A549 (cell line): ENCODE measurements at regions not wholly inside any gene's neighbourhood (a gene's known extent, or its start where the extent isn't known, plus 50 kb on each side); places are given as distances from the start of the nearest gene placed in this dataset.

Experiments
- ATAC-seq, 2 experiments: fragments of 200-7000 bp in 1 of 2; fragments of >200 bp in 1 of 2; cut with Nextera tagmentation in 1 of 2; cut with Tn5 transposase in 1 of 2; 3 replicates each; pipeline versions ENCODE4 v1.8.0 to v1.9.1; 2018 to 2020; ENCODE audit warnings: mild to moderate bottlenecking in 1 of 2, moderate library complexity in 1 of 2
- CTCF ChIA-PET: fragments of 300-600 bp; sonication (Branson Sonifier 250); formaldehyde crosslinking; extraction: SDS; loops from one replicate; lab custom pipeline; 2021; ENCODE audit warnings: antibody characterized with exemption, inconsistent platforms; lab: Yijun Ruan, JAX
- POLR2A ChIA-PET: fragments of 350-600 bp; formaldehyde crosslinking; extraction: SDS; loops from one replicate; lab custom pipeline; 2021; ENCODE audit warnings: antibody characterized with exemption, inconsistent platforms; lab: Yijun Ruan, JAX
- DNase-seq, 2 experiments: peaks; one replicate each; pipeline versions ENCODE4 v3.0.0 to v3.0.0-alpha.2; 2011 to 2016; ENCODE audit warnings: low read depth in 1 of 2, low spot score in 1 of 2
- FAIRE-seq: peaks from 2 replicates; lab custom pipeline; 2011; peaks lifted over from hg19 to GRCh38; lab: Jason Lieb, UNC
- H3K27ac ChIP-seq, 2 experiments: fragments of >200 bp; sonication (Bioruptor Twin); formaldehyde crosslinking; 3 replicates each; pipeline ENCODE4 v1.5.1; 2016 to 2017
- H3K4me1 ChIP-seq: fragments of >200 bp; sonication (Bioruptor Twin); formaldehyde crosslinking; 3 replicates; pipeline ENCODE4 v1.6.1; 2016
- H3K4me2 ChIP-seq: fragments of >200 bp; sonication (Bioruptor Twin); formaldehyde crosslinking; 3 replicates; pipeline ENCODE4 v1.6.1; 2016
- H3K4me3 ChIP-seq: fragments of >200 bp; sonication (Bioruptor Twin); formaldehyde crosslinking; 3 replicates; pipeline ENCODE4 v1.5.1; 2016
- H3K9me3 ChIP-seq: fragments of >200 bp; sonication (Bioruptor Twin); formaldehyde crosslinking; 3 replicates; pipeline ENCODE4 v1.6.1; 2016
- ATOH8 ChIP-seq: fragments of 250-450 bp; sonication (Bioruptor Pico); IDR thresholded peaks from 2 replicates; pipeline ENCODE4 v1.5.0; 2020; ENCODE audit warnings: low read depth, mild to moderate bottlenecking, moderate library complexity
- BCL3 ChIP-seq: fragments of >200 bp; sonication (Bioruptor Twin); formaldehyde crosslinking; IDR thresholded peaks from 3 replicates; pipeline ENCODE4 v1.6.1; 2016
- BHLHE40 ChIP-seq: IDR thresholded peaks from 2 replicates; pipeline ENCODE4 v1.6.1; 2012; ENCODE audit warnings: low read depth, low read length, inconsistent platforms
- CBX2 ChIP-seq: fragments of 200-600 bp; sonication (generic); IDR thresholded peaks from 2 replicates; pipeline ENCODE4 v1.6.1; 2016; ENCODE audit warnings: low read depth, mild to moderate bottlenecking, borderline replicate concordance
- CBX8 ChIP-seq: fragments of 200-600 bp; sonication (generic); IDR thresholded peaks from 2 replicates; pipeline ENCODE4 v1.6.1; 2016
- CHD2 ChIP-seq: fragments of 150-350 bp; IDR thresholded peaks from 2 replicates; pipeline ENCODE4 v1.6.1; 2014; ENCODE audit warnings: low read length; ENCODE audit not compliant: partially characterized antibody
- EHF ChIP-seq: fragments of 250-450 bp; sonication (Bioruptor Pico); IDR thresholded peaks from 2 replicates; pipeline ENCODE4 v1.5.0; 2020; ENCODE audit warnings: mild to moderate bottlenecking
- EHMT2 ChIP-seq: fragments of 200-600 bp; sonication (generic); IDR thresholded peaks from 2 replicates; pipeline ENCODE4 v1.6.1; 2016; ENCODE audit warnings: antibody characterized with exemption, low read depth, mild to moderate bottlenecking, moderate library complexity
- ESRRA ChIP-seq: fragments of 150-350 bp; IDR thresholded peaks from 2 replicates; pipeline ENCODE4 v1.6.1; 2014; ENCODE audit warnings: mild to moderate bottlenecking, low read length, borderline replicate concordance
- FOSB ChIP-seq: fragments of 250-450 bp; sonication (Bioruptor Pico); IDR thresholded peaks from 2 replicates; pipeline ENCODE4 v1.5.0; 2020; ENCODE audit warnings: mild to moderate bottlenecking, moderate library complexity
- HES2 ChIP-seq: fragments of >200 bp; sonication (Bioruptor Twin); formaldehyde crosslinking; IDR thresholded peaks from 2 replicates; pipeline ENCODE4 v1.6.1; 2016
- JUN ChIP-seq, 2 experiments: fragments of >200 bp; sonication (Bioruptor Twin); formaldehyde crosslinking; IDR thresholded peaks; 2 replicates in 1 of 2; 3 replicates in 1 of 2; pipeline ENCODE4 v1.6.1; 2016 to 2017
- KDM5A ChIP-seq: fragments of 200-600 bp; sonication (generic); IDR thresholded peaks from 2 replicates; pipeline ENCODE4 v1.6.1; 2016; ENCODE audit warnings: antibody characterized with exemption, mild to moderate bottlenecking
- MAFK ChIP-seq: fragments of 450-650 bp; IDR thresholded peaks from 2 replicates; pipeline ENCODE4 v1.6.1; 2014; ENCODE audit not compliant: partially characterized antibody
- NPAS2 ChIP-seq: fragments of 250-450 bp; sonication (Bioruptor Pico); IDR thresholded peaks from 2 replicates; pipeline ENCODE4 v1.8.0; 2022; ENCODE audit warnings: mild to moderate bottlenecking, moderate library complexity, borderline replicate concordance
- PBX3 ChIP-seq: IDR thresholded peaks from 2 replicates; pipeline ENCODE4 v1.6.1; 2012
- POLR2A ChIP-seq: IDR thresholded peaks from 2 replicates; pipeline ENCODE4 v1.6.1; 2012; ENCODE audit warnings: mild to moderate bottlenecking, low read length
- POLR2AphosphoS2 ChIP-seq: conservative IDR thresholded peaks from 2 replicates; pipeline ENCODE4 v1.6.1; 2012; ENCODE audit warnings: low read length, improper control_type of control experiment, inconsistent platforms
- RCOR1 ChIP-seq: fragments of 150-350 bp; IDR thresholded peaks from 2 replicates; pipeline ENCODE4 v1.6.1; 2014; ENCODE audit warnings: antibody characterized with exemption, low read length, low read depth
- SMC3 ChIP-seq: fragments of >200 bp; sonication (Bioruptor Twin); formaldehyde crosslinking; IDR thresholded peaks from 3 replicates; pipeline ENCODE4 v1.6.1; 2018; ENCODE audit warnings: inconsistent platforms
- SREBF2 ChIP-seq: fragments of 450-650 bp; IDR thresholded peaks from 2 replicates; pipeline ENCODE4 v1.6.1; 2014; ENCODE audit warnings: mild to moderate bottlenecking, moderate library complexity
- TFCP2L1 ChIP-seq: fragments of 250-450 bp; sonication (Bioruptor Pico); IDR thresholded peaks from 2 replicates; pipeline ENCODE4 v1.5.0; 2021; ENCODE audit warnings: mild to moderate bottlenecking
- TP53 ChIP-seq: fragments of 250-450 bp; sonication (Bioruptor Pico); IDR thresholded peaks from 2 replicates; pipeline ENCODE4 v1.5.0; 2021; ENCODE audit warnings: mild to moderate bottlenecking, moderate library complexity
- WGBS: methylation state at CpG from one replicate; pipeline ENCODE4 v1.1.6; 2017; ENCODE audit errors: missing lambda C conversion rate; 5-methylcytosine and 5-hydroxymethylcytosine counted together

GRCh38 chr2:240245184-240245583, 104.7 kb upstream of the OTOS start:
- FAIRE-seq (no peak), ATAC-seq (no peak), DNase-seq (no peak)
- Histone ChIP-seq H3K9me3 (peaks cover 5% of the 10 kb centered on the region; the same call in 2 of the 3 replicates), H3K4me1 (peaks cover 2% of the 10 kb centered on the region; the same call in 2 of the 3 replicates), H3K4me2 (no peak overlapping the region), H3K27ac (no peak overlapping the region), H3K4me3 (no peak overlapping the region)
- TF ChIP-seq SREBF2 (no peak), CBX8 (no peak), CBX2 (no peak), SMC3 (no peak), NPAS2 (CRISPR knock-in tag) (no peak), BHLHE40 (no peak), KDM5A (no peak), JUN (IDR thresholded peaks at IDR 0.05) (no peak), RCOR1 (no peak), ESRRA (no peak), FOSB (CRISPR knock-in tag) (no peak), EHF (CRISPR knock-in tag) (no peak), MAFK (no peak), TFCP2L1 (no peak), EHMT2 (no peak), CHD2 (no peak), PBX3 (no peak), POLR2A (no peak), HES2 (no peak), POLR2AphosphoS2 (no peak)
- ChIA-PET POLR2A (no interaction called here), CTCF (interaction anchor here (0.7 to 1.6 kb wide), 3 partner anchors 9 to 178 kb away, joined by 3 to 8 read pairs (median 3); no protein-coding TSS in a partner anchor)
- 91% methylated on average over 4 of the region's 4 CpGs for WGBS

- no peak for ATAC-seq
- 84% methylated on average over 21 of the region's 23 CpGs for WGBS
- DNase-seq: no peak
Observed at GRCh38 chr2:240245706-240246105, 105.2 kb upstream of the OTOS start.

More at GRCh38 chr2:240245706-240246105, 105.2 kb upstream of the OTOS start:
- no peak overlapping the region for H3K4me3 ChIP-seq
- TF ChIP-seq BCL3 (no peak), TP53 (CRISPR knock-in tag) (no peak), ATOH8 (no peak)
- CTCF ChIA-PET: interaction anchor here (1.3 to 1.6 kb wide), 2 partner anchors 13 to 177 kb away, joined by 3 to 8 read pairs; no protein-coding TSS in a partner anchor
- H3K4me2 ChIP-seq: no peak overlapping the region
- H3K4me1 ChIP-seq: peaks cover 7% of the 10 kb centered on the region
- no peak for FAIRE-seq
- no peak overlapping the region for H3K27ac ChIP-seq
- POLR2A ChIA-PET: no interaction called here
- peaks cover 3% of the 10 kb centered on the region; the same call in 2 of the 3 replicates for H3K9me3 ChIP-seq
